ENCODE measurements at regions not wholly inside any gene's neighbourhood (a gene's known extent, or its start where the extent isn't known, plus 50 kb on each side); places are given as distances from the start of the nearest gene placed in this dataset.

GRCh38 chr14:58912799-58913432 lies 275.2 kb downstream of the DACT1 start (continued):
- TF ChIP-seq ZBTB4 (CRISPR knock-in tag; IDR thresholded peaks at IDR 0.05): no peak
- no peak for TF ChIP-seq IKZF1 (conservative IDR thresholded peaks at IDR 0.05)
- no peak for TF ChIP-seq MYB (IDR thresholded peaks at IDR 0.05; ENCODE audit: borderline replicate concordance, low read depth, low read length)
- TF ChIP-seq USF2 (IDR thresholded peaks at IDR 0.05; ENCODE audit: borderline replicate concordance, low read depth, low read length): no peak
- no peak for TF ChIP-seq TARDBP (IDR thresholded peaks at IDR 0.05; ENCODE audit: borderline replicate concordance)
- TF ChIP-seq BMI1 (IDR thresholded peaks at IDR 0.05; ENCODE audit: borderline replicate concordance): no peak
- TF ChIP-seq ATF7 (IDR thresholded peaks at IDR 0.05; ENCODE audit: low read depth): no peak
- no peak for TF ChIP-seq USF1 (IDR thresholded peaks at IDR 0.05; ENCODE audit: borderline replicate concordance, extremely low read length, insufficient read depth, low read depth, low read length)

Measured in GM12878 (cell line).